CD4-positive, CD25-positive, alpha-beta regulatory T cell (primary cell): ENCODE measurements at regions not wholly inside any gene's neighbourhood (a gene's known extent, or its start where the extent isn't known, plus 50 kb on each side); places are given as distances from the start of the nearest gene placed in this dataset.
"Not testable (repeated sequence)": the region's sequence is repeated elsewhere in the genome, so short reads cannot be mapped to it uniquely, and the experiment has no call there.

Experiments used
- ATAC-seq, 2 donors: fragments of 150-1000 bp; cut with Tn5 transposase; one replicate each; pipeline ENCODE4 v1.10.0; 2021; ENCODE audit warnings: low read depth in 2 of 2, moderate number of reproducible peaks in 2 of 2, moderate library complexity in 1 of 2
- DNase-seq, 3 donors: peaks; one replicate each; pipeline versions ENCODE4 v3.0.0 to v3.0.0-alpha.2; 2012 to 2022; ENCODE audit warnings: mixed read lengths in 1 of 3
- H3K27ac ChIP-seq: one replicate; pipeline ENCODE4 v1.7.0; 2013; ENCODE audit warnings: mild to moderate bottlenecking, low read length; ENCODE audit not compliant: insufficient read depth, poor library complexity, severe bottlenecking
- H3K27me3 ChIP-seq: one replicate; pipeline ENCODE4 v1.7.0; 2013; ENCODE audit warnings: low read length; ENCODE audit not compliant: control insufficient read depth, insufficient read depth
- H3K36me3 ChIP-seq: one replicate; pipeline ENCODE4 v1.7.0; 2013; ENCODE audit warnings: mild to moderate bottlenecking, low read length, moderate library complexity; ENCODE audit not compliant: control insufficient read depth, insufficient read depth
- H3K4me1 ChIP-seq: 2 replicates; pipeline ENCODE4 v1.7.0; 2013; ENCODE audit warnings: mild to moderate bottlenecking, low read length; ENCODE audit not compliant: insufficient read depth, control insufficient read depth, poor library complexity, severe bottlenecking
- H3K4me3 ChIP-seq: one replicate; pipeline ENCODE4 v1.7.0; 2013; ENCODE audit warnings: low read depth, mild to moderate bottlenecking, low read length, moderate library complexity
- H3K9me3 ChIP-seq, 2 experiments: 1 replicate in 1 of 2; 2 replicates in 1 of 2; pipeline ENCODE4 v1.7.0; 2013; ENCODE audit warnings: low read length in 2 of 2, mild to moderate bottlenecking in 1 of 2, moderate library complexity in 1 of 2; ENCODE audit not compliant: control insufficient read depth in 2 of 2
- H3K27ac Mint-ChIP-seq, 3 donors: one replicate each; pipeline ENCODE4 v1.8.0; 2020 to 2022; ENCODE audit warnings: mild to moderate bottlenecking in 3 of 3, mixed read lengths in 3 of 3, moderate library complexity in 2 of 3
- H3K27me3 Mint-ChIP-seq: one replicate; pipeline ENCODE4 v1.8.0; 2022; ENCODE audit warnings: mild to moderate bottlenecking, mixed read lengths
- H3K36me3 Mint-ChIP-seq: one replicate; pipeline ENCODE4 v1.8.0; 2020; ENCODE audit warnings: mixed read lengths
- H3K4me1 Mint-ChIP-seq, 4 donors: one replicate each; pipeline ENCODE4 v1.8.0; 2020 to 2022; ENCODE audit warnings: mixed read lengths in 4 of 4, mild to moderate bottlenecking in 1 of 4
- H3K4me3 Mint-ChIP-seq, 4 donors: one replicate each; pipeline ENCODE4 v1.8.0; 2020 to 2022; ENCODE audit warnings: mild to moderate bottlenecking in 4 of 4, mixed read lengths in 4 of 4, moderate library complexity in 3 of 4
- H3K9me3 Mint-ChIP-seq, 7 donors: one replicate each; pipeline ENCODE4 v1.8.0; 2020 to 2022; ENCODE audit warnings: mixed read lengths in 7 of 7, mild to moderate bottlenecking in 3 of 7, moderate library complexity in 2 of 7

GRCh38 chr4:66360395-66360794 lies 690.1 kb upstream of the EPHA5 start:
- H3K27ac ChIP-seq, H3K4me1 ChIP-seq, H3K27me3 ChIP-seq, H3K27ac Mint-ChIP-seq, H3K36me3 Mint-ChIP-seq, H3K9me3 ChIP-seq, ATAC-seq, H3K4me3 ChIP-seq, DNase-seq, H3K36me3 ChIP-seq, H3K4me3 Mint-ChIP-seq, H3K27me3 Mint-ChIP-seq, H3K4me1 Mint-ChIP-seq: not testable (repeated sequence)
- peaks cover 1 to 12% (median 3%) of the 10 kb centered on the region in 7 donors for H3K9me3 Mint-ChIP-seq

GRCh38 chr4:66357316-66357715 lies 687.0 kb upstream of the EPHA5 start:
- no peaks in the 10 kb centered on the region for H3K9me3 ChIP-seq
- ATAC-seq (no peak), DNase-seq (no peak)
- no peaks in the 10 kb centered on the region for H3K36me3 ChIP-seq
- no peak overlapping the region for H3K27ac ChIP-seq
- H3K4me3 Mint-ChIP-seq: no peak overlapping the region
- no peak overlapping the region for H3K4me3 ChIP-seq
- H3K4me1 Mint-ChIP-seq: no peaks in the 10 kb centered on the region
- H3K36me3 Mint-ChIP-seq: no peaks in the 10 kb centered on the region
- no peaks in the 10 kb centered on the region for H3K27me3 ChIP-seq
- peaks cover 3 to 24% (median 6%) of the 10 kb centered on the region in 7 donors for H3K9me3 Mint-ChIP-seq
- no peaks in the 10 kb centered on the region for H3K27me3 Mint-ChIP-seq
- H3K4me1 ChIP-seq: no peaks in the 10 kb centered on the region
- no peak overlapping the region for H3K27ac Mint-ChIP-seq

- H3K4me1 ChIP-seq: no peaks in the 10 kb centered on the region
- Mint-ChIP-seq H3K9me3 (peaks cover 3 to 24% (median 8%) of the 10 kb centered on the region in 7 donors), H3K27ac (no peak overlapping the region), H3K4me1 (no peaks in the 10 kb centered on the region), H3K4me3 (no peak overlapping the region), H3K27me3 (no peaks in the 10 kb centered on the region), H3K36me3 (no peaks in the 10 kb centered on the region)
- no peaks in the 10 kb centered on the region for H3K9me3 ChIP-seq
- H3K4me3 ChIP-seq: no peak overlapping the region
- no peak for DNase-seq
- no peak overlapping the region for H3K27ac ChIP-seq
- no peaks in the 10 kb centered on the region for H3K27me3 ChIP-seq
- no peaks in the 10 kb centered on the region for H3K36me3 ChIP-seq
- ATAC-seq: no peak
These were observed 685.0 kb upstream of the EPHA5 start for GRCh38 chr4:66355328-66355727.

- ATAC-seq (no peak), DNase-seq (no peak)
- no peak overlapping the region for H3K4me3 ChIP-seq
- Mint-ChIP-seq H3K4me1 (no peaks in the 10 kb centered on the region), H3K36me3 (no peaks in the 10 kb centered on the region), H3K27me3 (no peaks in the 10 kb centered on the region), H3K4me3 (no peak overlapping the region), H3K9me3 (peaks cover 1 to 38% (median 8%) of the 10 kb centered on the region in 7 donors), H3K27ac (no peak overlapping the region)
- no peaks in the 10 kb centered on the region for H3K36me3 ChIP-seq
- no peaks in the 10 kb centered on the region for H3K27me3 ChIP-seq
- H3K9me3 ChIP-seq: peaks cover 7 to 14% of the 10 kb centered on the region in 2 experiments
- no peaks in the 10 kb centered on the region for H3K4me1 ChIP-seq
- H3K27ac ChIP-seq: no peak overlapping the region
These were observed 681.5 kb upstream of the EPHA5 start for GRCh38 chr4:66351761-66352160.

GRCh38 chr4:66340286-66340893 lies 670.1 kb upstream of the EPHA5 start:
- ATAC-seq (no peak), DNase-seq (no peak)
- no peaks in the 10 kb centered on the region for H3K36me3 ChIP-seq
- Mint-ChIP-seq H3K4me1 (no peaks in the 10 kb centered on the region), H3K36me3 (no peaks in the 10 kb centered on the region), H3K27ac (no peak overlapping the region), H3K9me3 (peaks cover 0 to 13% (median 5%) of the 10 kb centered on the region in 7 donors), H3K27me3 (no peaks in the 10 kb centered on the region), H3K4me3 (no peak overlapping the region)
- no peaks in the 10 kb centered on the region for H3K27me3 ChIP-seq
- H3K4me1 ChIP-seq: no peaks in the 10 kb centered on the region
- H3K4me3 ChIP-seq: no peak overlapping the region
- H3K9me3 ChIP-seq: peaks cover 2 to 9% of the 10 kb centered on the region in 2 experiments
- H3K27ac ChIP-seq: no peak overlapping the region

- Histone ChIP-seq H3K36me3 (no peaks in the 10 kb centered on the region), H3K9me3 (peaks cover 2 to 5% of the 10 kb centered on the region in 2 experiments), H3K4me3 (no peak overlapping the region), H3K27ac (no peak overlapping the region), H3K27me3 (no peaks in the 10 kb centered on the region), H3K4me1 (no peaks in the 10 kb centered on the region)
- H3K4me3 Mint-ChIP-seq: no peak overlapping the region
- no peaks in the 10 kb centered on the region for H3K4me1 Mint-ChIP-seq
- H3K36me3 Mint-ChIP-seq: no peaks in the 10 kb centered on the region
- no peak for ATAC-seq
- no peaks in the 10 kb centered on the region for H3K27me3 Mint-ChIP-seq
- no peak for DNase-seq
- peaks cover 0 to 17% (median 5%) of the 10 kb centered on the region in 7 donors for H3K9me3 Mint-ChIP-seq
- no peak overlapping the region for H3K27ac Mint-ChIP-seq
These were observed 668.7 kb upstream of the EPHA5 start for GRCh38 chr4:66339007-66339406.

GRCh38 chr4:66331761-66332160 lies 661.5 kb upstream of the EPHA5 start:
- Histone ChIP-seq H3K4me3 (no peak overlapping the region), H3K9me3 (no peaks in the 10 kb centered on the region), H3K36me3 (no peaks in the 10 kb centered on the region), H3K4me1 (no peaks in the 10 kb centered on the region), H3K27ac (no peak overlapping the region), H3K27me3 (no peaks in the 10 kb centered on the region)
- Mint-ChIP-seq H3K4me3 (no peak overlapping the region), H3K36me3 (no peaks in the 10 kb centered on the region), H3K27me3 (no peaks in the 10 kb centered on the region), H3K4me1 (no peaks in the 10 kb centered on the region), H3K9me3 (peaks cover 0 to 17% (median 5%) of the 10 kb centered on the region in 7 donors), H3K27ac (no peak overlapping the region)
- DNase-seq: no peak
- no peak for ATAC-seq

- no peak for DNase-seq
- H3K9me3 ChIP-seq: no peaks in the 10 kb centered on the region
- no peaks in the 10 kb centered on the region for H3K36me3 ChIP-seq
- Mint-ChIP-seq H3K27me3 (no peaks in the 10 kb centered on the region), H3K9me3 (peaks cover 0 to 17% (median 4%) of the 10 kb centered on the region in 7 donors), H3K4me1 (no peaks in the 10 kb centered on the region), H3K36me3 (no peaks in the 10 kb centered on the region), H3K4me3 (no peak overlapping the region), H3K27ac (no peak overlapping the region)
- ATAC-seq: no peak
- H3K27me3 ChIP-seq: no peaks in the 10 kb centered on the region
- no peak overlapping the region for H3K4me3 ChIP-seq
- no peaks in the 10 kb centered on the region for H3K4me1 ChIP-seq
- H3K27ac ChIP-seq: no peak overlapping the region
These were observed 659.8 kb upstream of the EPHA5 start for GRCh38 chr4:66330125-66330524.
